ENCODE measurements at regions not wholly inside any gene's neighbourhood (a gene's known extent, or its start where the extent isn't known, plus 50 kb on each side); places are given as distances from the start of the nearest gene placed in this dataset.

DNA sequence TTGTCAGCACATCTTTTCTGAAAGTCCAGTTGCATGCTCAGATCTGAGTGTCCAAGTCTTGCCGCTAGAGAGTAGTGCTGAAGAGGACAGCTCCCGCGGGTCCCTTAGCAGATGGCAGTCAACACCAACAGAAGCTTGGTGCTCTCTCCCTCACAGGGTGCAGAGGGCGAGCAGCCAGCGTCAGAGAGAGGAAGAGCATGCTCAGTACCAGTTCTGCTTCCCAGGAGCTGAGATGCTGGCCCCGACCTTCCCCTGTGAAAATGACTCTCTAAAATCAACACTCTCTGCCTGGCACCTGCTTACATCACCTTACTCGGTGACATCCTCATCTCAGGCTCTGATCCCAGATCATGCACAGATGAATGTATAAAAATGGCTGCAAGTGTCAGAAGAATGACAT is 86.0 kb upstream of the TWIST2 start:
- TF ChIP-seq CREB1 (IDR thresholded peaks at IDR 0.05; ENCODE audit: low read depth), result no peak
- TF ChIP-seq YY1 (IDR thresholded peaks at IDR 0.05; ENCODE audit: low read depth), result no peak
- no peak for TF ChIP-seq CEBPB (IDR thresholded peaks at IDR 0.05)
- TF ChIP-seq EP300 (IDR thresholded peaks at IDR 0.05; ENCODE audit: borderline replicate concordance), result no peak
- no peak for TF ChIP-seq MAX (IDR thresholded peaks at IDR 0.05)
- no peak for TF ChIP-seq USF1 (IDR thresholded peaks at IDR 0.05)
- TF ChIP-seq NFIC (IDR thresholded peaks at IDR 0.05), result no peak
- TF ChIP-seq TAF1 (IDR thresholded peaks at IDR 0.05; ENCODE audit: low read depth), result no peak
- no peak for TF ChIP-seq EGR1 (IDR thresholded peaks at IDR 0.05)
- no peak for TF ChIP-seq FOXM1 (IDR thresholded peaks at IDR 0.05; ENCODE audit: borderline replicate concordance, low read depth)
- TF ChIP-seq, protein P1, sequence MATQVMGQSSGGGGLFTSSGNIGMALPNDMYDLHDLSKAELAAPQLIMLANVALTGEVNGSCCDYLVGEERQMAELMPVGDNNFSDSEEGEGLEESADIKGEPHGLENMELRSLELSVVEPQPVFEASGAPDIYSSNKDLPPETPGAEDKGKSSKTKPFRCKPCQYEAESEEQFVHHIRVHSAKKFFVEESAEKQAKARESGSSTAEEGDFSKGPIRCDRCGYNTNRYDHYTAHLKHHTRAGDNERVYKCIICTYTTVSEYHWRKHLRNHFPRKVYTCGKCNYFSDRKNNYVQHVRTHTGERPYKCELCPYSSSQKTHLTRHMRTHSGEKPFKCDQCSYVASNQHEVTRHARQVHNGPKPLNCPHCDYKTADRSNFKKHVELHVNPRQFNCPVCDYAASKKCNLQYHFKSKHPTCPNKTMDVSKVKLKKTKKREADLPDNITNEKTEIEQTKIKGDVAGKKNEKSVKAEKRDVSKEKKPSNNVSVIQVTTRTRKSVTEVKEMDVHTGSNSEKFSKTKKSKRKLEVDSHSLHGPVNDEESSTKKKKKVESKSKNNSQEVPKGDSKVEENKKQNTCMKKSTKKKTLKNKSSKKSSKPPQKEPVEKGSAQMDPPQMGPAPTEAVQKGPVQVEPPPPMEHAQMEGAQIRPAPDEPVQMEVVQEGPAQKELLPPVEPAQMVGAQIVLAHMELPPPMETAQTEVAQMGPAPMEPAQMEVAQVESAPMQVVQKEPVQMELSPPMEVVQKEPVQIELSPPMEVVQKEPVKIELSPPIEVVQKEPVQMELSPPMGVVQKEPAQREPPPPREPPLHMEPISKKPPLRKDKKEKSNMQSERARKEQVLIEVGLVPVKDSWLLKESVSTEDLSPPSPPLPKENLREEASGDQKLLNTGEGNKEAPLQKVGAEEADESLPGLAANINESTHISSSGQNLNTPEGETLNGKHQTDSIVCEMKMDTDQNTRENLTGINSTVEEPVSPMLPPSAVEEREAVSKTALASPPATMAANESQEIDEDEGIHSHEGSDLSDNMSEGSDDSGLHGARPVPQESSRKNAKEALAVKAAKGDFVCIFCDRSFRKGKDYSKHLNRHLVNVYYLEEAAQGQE (IDR thresholded peaks at IDR 0.05; ENCODE audit: low read depth), result peak; percentile 87
- no peak for TF ChIP-seq RAD21 (IDR thresholded peaks at IDR 0.05; ENCODE audit: low read depth)
- no peak for TF ChIP-seq TEAD4 (IDR thresholded peaks at IDR 0.05)

Data from Ishikawa (cell line).